ENCODE measurements at regions not wholly inside any gene's neighbourhood (a gene's known extent, or its start where the extent isn't known, plus 50 kb on each side); places are given as distances from the start of the nearest gene placed in this dataset.

- no peak for DNase-seq
- ATAC-seq: no peak
- intact Hi-C loops (cut with DNase I): no loop called here
Observed at GRCh38 chr13:93172109-93172508, 54.5 kb upstream of the GPC6 start.

GRCh38 chr13:93173654-93174053 lies 53.0 kb upstream of the GPC6 start:
- DNase-seq (no peak), ATAC-seq (no peak)
- Histone ChIP-seq H3K9me3 (peaks cover 0 to 3% of the 10 kb centered on the region in 2 donors), H3K36me3 (no peaks in the 10 kb centered on the region), H3K27me3 (no peaks in the 10 kb centered on the region), H3K27ac (no peak overlapping the region), H3K4me1 (no peaks in the 10 kb centered on the region), H3K4me3 (no peak overlapping the region)
- TF ChIP-seq CTCF (IDR thresholded peaks at IDR 0.05): no peak
- intact Hi-C loops (cut with DNase I): no loop called here

More at GRCh38 chr13:93172109-93172508, 54.5 kb upstream of the GPC6 start:
- Histone ChIP-seq H3K4me1 (no peaks in the 10 kb centered on the region), H3K27me3 (no peaks in the 10 kb centered on the region), H3K27ac (no peak overlapping the region), H3K4me3 (no peak overlapping the region), H3K9me3 (peaks cover 0 to 3% of the 10 kb centered on the region in 2 donors), H3K36me3 (no peaks in the 10 kb centered on the region)
- TF ChIP-seq CTCF (IDR thresholded peaks at IDR 0.05): no peak

- Histone ChIP-seq H3K27ac (no peak overlapping the region), H3K27me3 (no peaks in the 10 kb centered on the region), H3K9me3 (peaks cover 0 to 3% of the 10 kb centered on the region in 2 donors), H3K4me3 (no peak overlapping the region), H3K36me3 (no peaks in the 10 kb centered on the region), H3K4me1 (no peaks in the 10 kb centered on the region)
- no peak for TF ChIP-seq CTCF (IDR thresholded peaks at IDR 0.05)
- DNase-seq (no peak), ATAC-seq (no peak)
- intact Hi-C loops (cut with DNase I): no loop called here
Observed at GRCh38 chr13:93174260-93174659, 52.3 kb upstream of the GPC6 start.

Measured in left lung (tissue), 4 donors.